GM12891 (cell line): ENCODE measurements at regions not wholly inside any gene's neighbourhood (a gene's known extent, or its start where the extent isn't known, plus 50 kb on each side); places are given as distances from the start of the nearest gene placed in this dataset.

Source experiments
- DNase-seq: peaks from one replicate; pipeline ENCODE4 v3.0.0; 2011; ENCODE audit warnings: low spot score; ENCODE audit not compliant: insufficient read length
- FAIRE-seq: peaks from 2 replicates; lab custom pipeline; 2011; peaks lifted over from hg19 to GRCh38; lab: Jason Lieb, UNC
- PAX5 ChIP-seq: IDR thresholded peaks from 2 replicates; pipeline ENCODE4 v1.6.1; 2011; ENCODE audit warnings: low read length, moderate library complexity, mild to moderate bottlenecking; ENCODE audit not compliant: insufficient read depth, severe bottlenecking
- POLR2A ChIP-seq: IDR thresholded peaks from 2 replicates; pipeline ENCODE4 v1.6.1; 2011; ENCODE audit warnings: low read depth, low read length, control low read depth
- POLR2AphosphoS5 ChIP-seq: IDR thresholded peaks from 2 replicates; pipeline ENCODE4 v1.6.1; 2011; ENCODE audit warnings: low read depth, low read length, control low read depth
- POU2F2 ChIP-seq: IDR thresholded peaks from 2 replicates; pipeline ENCODE4 v1.6.1; 2011; ENCODE audit warnings: low read depth, mild to moderate bottlenecking, control low read depth, low read length, moderate library complexity
- SPI1 ChIP-seq: IDR thresholded peaks from 2 replicates; pipeline ENCODE4 v1.6.1; 2011; ENCODE audit warnings: low read depth, low read length, control low read depth
- TAF1 ChIP-seq: IDR thresholded peaks from 2 replicates; pipeline ENCODE4 v1.6.1; 2011; ENCODE audit warnings: low read depth, low read length, control low read depth

- TF ChIP-seq PAX5 = no peak
- no peak for DNase-seq
- no peak for FAIRE-seq
Measured at GRCh38 chr3:64741341-64741740, 53.5 kb upstream of the ADAMTS9 start.

DNA sequence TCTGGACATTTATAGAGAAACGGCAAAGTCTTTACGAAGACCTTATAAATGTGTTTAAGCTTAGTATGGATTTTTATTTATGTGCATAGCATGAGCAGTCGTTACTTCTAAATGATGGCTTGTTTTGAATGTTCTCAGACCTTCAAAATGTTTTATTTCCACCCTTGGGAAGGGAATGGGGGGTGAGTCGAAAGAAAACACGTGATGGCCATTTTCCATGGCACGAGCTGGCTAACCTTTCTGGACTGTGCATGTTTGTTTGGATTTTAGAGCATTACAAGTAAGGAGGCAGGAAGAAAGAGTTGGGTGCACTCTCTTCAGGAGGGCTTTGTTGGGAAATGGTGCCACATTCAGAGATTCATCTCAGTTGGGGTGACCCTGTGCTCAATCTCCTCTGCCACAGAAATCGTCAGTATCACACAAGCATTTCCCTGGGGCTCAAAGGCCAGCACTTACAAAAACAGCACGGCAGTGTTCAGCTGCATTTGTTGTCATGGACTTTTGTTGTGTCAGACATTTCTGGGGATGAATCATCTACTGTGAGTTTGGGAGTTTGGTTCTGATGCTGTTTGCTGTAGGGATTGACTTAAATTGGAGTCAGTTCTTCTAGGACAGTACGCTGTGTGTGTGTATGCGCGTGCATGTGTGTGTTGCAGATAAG lies 52.3 kb upstream of the ADAMTS9 start:
- DNase-seq (no peak), FAIRE-seq (no peak)
- no peak for TF ChIP-seq PAX5
- no peak for TF ChIP-seq SPI1
- TF ChIP-seq POU2F2 = no peak
- TF ChIP-seq POLR2AphosphoS5 = no peak
- TF ChIP-seq TAF1 = no peak
- TF ChIP-seq POLR2A = no peak
